MCF 10A (cell line): ENCODE measurements at regions not wholly inside any gene's neighbourhood (a gene's known extent, or its start where the extent isn't known, plus 50 kb on each side); places are given as distances from the start of the nearest gene placed in this dataset.

ENCODE experiments used
- BruUV-seq: library from RNA; stranded (reverse); fragments of 400-500 nt; replicated peaks from 2 replicates; lab custom pipeline; 2021; lab: Mats Ljungman, UMichigan
- CTCF ChIA-PET: fragments of 300-600 bp; sonication (Branson Sonifier 250); formaldehyde crosslinking; extraction: SDS; loops from one replicate; lab custom pipeline; 2021; ENCODE audit warnings: antibody characterized with exemption, inconsistent platforms; lab: Yijun Ruan, JAX
- POLR2A ChIA-PET: fragments of 300-600, 350-650 bp; sonication (Branson Sonifier 250); formaldehyde crosslinking; extraction: SDS; loops from one replicate; lab custom pipeline; 2020; ENCODE audit warnings: antibody characterized with exemption, inconsistent platforms; lab: Yijun Ruan, JAX
- DNase-seq: peaks from one replicate; pipeline ENCODE4 v3.0.0-alpha.2; 2018; ENCODE audit not compliant: unreplicated experiment
- H3K27ac Mint-ChIP-seq: one replicate; pipeline ENCODE4 v1.8.0; 2022; ENCODE audit warnings: mild to moderate bottlenecking, low read depth, mixed read lengths; ENCODE audit not compliant: unreplicated experiment
- H3K27me3 Mint-ChIP-seq: one replicate; pipeline ENCODE4 v1.8.0; 2022; ENCODE audit warnings: mixed read lengths; ENCODE audit not compliant: insufficient read depth, unreplicated experiment
- H3K36me3 Mint-ChIP-seq: one replicate; pipeline ENCODE4 v1.8.0; 2022; ENCODE audit warnings: mild to moderate bottlenecking, moderate library complexity, mixed read lengths; ENCODE audit not compliant: insufficient read depth, unreplicated experiment
- H3K4me1 Mint-ChIP-seq: one replicate; pipeline ENCODE4 v1.8.0; 2022; ENCODE audit warnings: mixed read lengths; ENCODE audit not compliant: insufficient read depth, unreplicated experiment
- H3K4me3 Mint-ChIP-seq: one replicate; pipeline ENCODE4 v1.8.0; 2022; ENCODE audit warnings: mild to moderate bottlenecking, moderate library complexity, mixed read lengths; ENCODE audit not compliant: unreplicated experiment
- H3K9me3 Mint-ChIP-seq: one replicate; pipeline ENCODE4 v1.8.0; 2022; ENCODE audit warnings: mixed read lengths; ENCODE audit not compliant: unreplicated experiment
- intact Hi-C: fragments of 100-400 bp; cut with micrococcal nuclease; formaldehyde crosslinking; loops from 2 replicates; pipeline ENCODE4 v1.14.1; 2022
- TF ChIP-seq, protein P1 (sequence below): fragments of 200-600 bp; IDR thresholded peaks from one replicate; pipeline ENCODE4 v1.8.0; 2022; ENCODE audit warnings: antibody characterized with exemption, mild to moderate bottlenecking; ENCODE audit not compliant: unreplicated experiment

DNA sequence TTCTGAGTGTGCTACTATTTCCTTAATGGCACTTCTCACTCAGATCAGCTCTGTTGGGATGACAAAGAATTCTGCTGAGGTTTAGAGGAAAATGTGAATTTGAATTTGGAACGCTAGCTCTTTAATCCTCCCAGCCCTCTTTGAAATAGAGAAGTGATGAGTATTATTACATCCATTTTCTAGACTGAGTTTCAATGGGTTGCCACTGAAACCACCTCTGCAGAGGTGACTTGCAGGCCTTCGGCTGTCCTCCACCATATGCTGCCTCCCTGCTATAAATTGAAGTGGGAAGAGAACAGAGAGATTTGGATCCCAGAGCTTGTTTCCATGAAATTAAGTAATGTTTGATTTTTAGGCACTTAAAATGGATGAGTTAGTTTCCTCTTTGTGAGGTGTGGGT, 363.2 kb upstream of the SNX7 start:
- Mint-ChIP-seq H3K4me3 (no peak overlapping the region), H3K27me3 (no peaks in the 10 kb centered on the region), H3K9me3 (no peaks in the 10 kb centered on the region), H3K4me1 (no peaks in the 10 kb centered on the region), H3K36me3 (no peaks in the 10 kb centered on the region), H3K27ac (no peak overlapping the region)
- no peak for DNase-seq
- CTCF ChIA-PET: interaction anchor here (0.6 kb wide), 1 partner anchor 20 kb away, joined by 3 read pairs; no protein-coding TSS in a partner anchor
- TF ChIP-seq, protein P1, sequence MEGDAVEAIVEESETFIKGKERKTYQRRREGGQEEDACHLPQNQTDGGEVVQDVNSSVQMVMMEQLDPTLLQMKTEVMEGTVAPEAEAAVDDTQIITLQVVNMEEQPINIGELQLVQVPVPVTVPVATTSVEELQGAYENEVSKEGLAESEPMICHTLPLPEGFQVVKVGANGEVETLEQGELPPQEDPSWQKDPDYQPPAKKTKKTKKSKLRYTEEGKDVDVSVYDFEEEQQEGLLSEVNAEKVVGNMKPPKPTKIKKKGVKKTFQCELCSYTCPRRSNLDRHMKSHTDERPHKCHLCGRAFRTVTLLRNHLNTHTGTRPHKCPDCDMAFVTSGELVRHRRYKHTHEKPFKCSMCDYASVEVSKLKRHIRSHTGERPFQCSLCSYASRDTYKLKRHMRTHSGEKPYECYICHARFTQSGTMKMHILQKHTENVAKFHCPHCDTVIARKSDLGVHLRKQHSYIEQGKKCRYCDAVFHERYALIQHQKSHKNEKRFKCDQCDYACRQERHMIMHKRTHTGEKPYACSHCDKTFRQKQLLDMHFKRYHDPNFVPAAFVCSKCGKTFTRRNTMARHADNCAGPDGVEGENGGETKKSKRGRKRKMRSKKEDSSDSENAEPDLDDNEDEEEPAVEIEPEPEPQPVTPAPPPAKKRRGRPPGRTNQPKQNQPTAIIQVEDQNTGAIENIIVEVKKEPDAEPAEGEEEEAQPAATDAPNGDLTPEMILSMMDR: no peak
- BruUV-seq: no TSS peak
- POLR2A ChIA-PET: no interaction called here
- intact Hi-C loops: no loop called here

DNA sequence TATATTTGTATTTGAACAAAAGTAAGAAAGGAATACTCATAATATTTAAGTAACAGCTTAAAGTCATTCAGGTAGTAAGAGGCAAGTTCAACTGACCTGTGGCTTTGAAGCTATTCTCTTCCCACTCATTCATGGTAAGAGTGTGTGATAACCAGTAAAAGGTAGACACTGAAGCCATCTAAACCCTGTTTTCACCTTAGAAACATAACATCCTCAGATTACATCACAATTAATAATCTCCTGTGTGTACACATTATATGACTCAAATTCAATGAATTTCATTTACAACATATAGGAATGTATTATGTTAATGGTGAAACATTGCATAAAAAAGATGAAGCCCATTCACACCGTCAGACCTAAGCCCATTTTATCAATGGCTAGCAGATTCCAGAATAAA, 364.8 kb upstream of the SNX7 start:
- no peaks in the 10 kb centered on the region for H3K9me3 Mint-ChIP-seq
- ChIA-PET POLR2A (no interaction called here), CTCF (interaction anchor here (0.6 kb wide), 1 partner anchor 950 kb away, joined by 4 read pairs; no protein-coding TSS in a partner anchor)
- no peaks in the 10 kb centered on the region for H3K27me3 Mint-ChIP-seq
- TF ChIP-seq, protein P1: no peak
- DNase-seq: no peak
- intact Hi-C loops: no loop called here
- no peaks in the 10 kb centered on the region for H3K4me1 Mint-ChIP-seq
- no peaks in the 10 kb centered on the region for H3K36me3 Mint-ChIP-seq
- no peak overlapping the region for H3K27ac Mint-ChIP-seq
- BruUV-seq: no TSS peak
- no peak overlapping the region for H3K4me3 Mint-ChIP-seq

DNA sequence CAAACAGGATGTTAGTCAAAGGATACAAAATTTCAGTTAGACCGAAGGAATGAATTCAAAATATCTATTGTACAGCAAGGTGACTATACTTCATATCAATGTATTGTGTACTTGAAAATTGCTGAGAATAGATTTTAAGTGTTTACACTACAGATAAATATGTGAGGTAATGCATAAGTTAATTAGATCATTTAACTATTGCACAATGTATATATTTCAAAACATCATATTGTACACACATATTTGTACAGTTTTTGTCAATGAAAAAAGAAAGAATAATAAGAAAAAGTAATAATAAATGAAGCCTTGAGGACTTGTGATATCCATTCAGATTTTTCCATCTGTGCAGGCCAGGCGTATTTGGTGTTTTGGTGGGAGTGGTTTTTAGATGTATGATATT, 367.4 kb upstream of the SNX7 start:
- Mint-ChIP-seq H3K9me3 (no peaks in the 10 kb centered on the region), H3K36me3 (no peaks in the 10 kb centered on the region), H3K27me3 (no peaks in the 10 kb centered on the region), H3K27ac (no peak overlapping the region), H3K4me3 (no peak overlapping the region), H3K4me1 (no peaks in the 10 kb centered on the region)
- intact Hi-C loops: no loop called here
- TF ChIP-seq, protein P1: no peak
- ChIA-PET POLR2A (no interaction called here), CTCF (no interaction called here)
- BruUV-seq: no TSS peak
- no peak for DNase-seq

DNA sequence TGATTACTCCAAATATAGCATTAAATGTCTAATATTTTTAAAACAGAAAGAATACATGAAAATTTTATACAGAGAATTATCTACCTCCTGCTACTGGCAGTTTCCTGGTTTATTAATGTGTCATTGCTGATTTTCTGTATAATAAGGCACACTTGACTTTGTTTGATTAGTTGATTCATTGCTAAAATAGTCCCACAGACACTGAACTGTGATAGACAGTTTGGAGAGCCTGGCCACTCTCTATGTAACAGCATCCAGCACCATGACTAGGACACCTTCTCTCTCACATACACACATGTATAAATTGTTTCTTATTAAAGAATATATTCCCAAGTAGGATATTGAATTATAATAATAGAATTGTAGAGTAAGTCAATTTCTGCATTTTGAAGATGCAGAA, 368.5 kb upstream of the SNX7 start:
- TF ChIP-seq, protein P1: no peak
- Mint-ChIP-seq H3K27me3 (no peaks in the 10 kb centered on the region), H3K36me3 (no peaks in the 10 kb centered on the region), H3K4me3 (no peak overlapping the region), H3K4me1 (no peaks in the 10 kb centered on the region), H3K27ac (no peak overlapping the region), H3K9me3 (no peaks in the 10 kb centered on the region)
- DNase-seq: no peak
- intact Hi-C loops: no loop called here
- ChIA-PET CTCF (no interaction called here), POLR2A (interaction anchor here (1.0 kb wide), 1 partner anchor 29 kb away, joined by 3 read pairs; no protein-coding TSS in a partner anchor)
- BruUV-seq: no TSS peak
